ENCODE measurements at regions not wholly inside any gene's neighbourhood (a gene's known extent, or its start where the extent isn't known, plus 50 kb on each side); places are given as distances from the start of the nearest gene placed in this dataset.

DNA sequence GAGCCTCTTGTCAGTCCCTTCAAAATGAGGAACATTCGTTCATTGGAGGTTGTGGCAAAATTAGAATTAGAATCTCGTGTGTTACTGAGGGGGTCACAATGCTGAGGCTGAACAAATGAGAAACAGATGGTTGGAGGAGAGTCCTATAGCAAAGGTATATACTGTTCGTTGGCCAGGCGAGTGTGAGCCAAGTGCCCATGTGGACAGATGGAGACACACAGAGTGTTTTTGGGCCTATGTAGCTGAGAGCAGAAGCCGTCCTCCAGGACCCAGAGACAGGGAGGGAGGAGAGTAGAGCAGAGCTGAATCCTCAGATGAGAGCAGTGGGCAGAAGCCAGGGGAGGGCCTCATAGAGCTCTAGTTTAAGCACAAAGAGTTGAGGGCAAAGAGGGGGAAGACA, 98.9 kb downstream of the NR1D2 start:
- H3K4me3 ChIP-seq (ENCODE audit: control insufficient read depth, low read depth, low read length): no peak overlapping the region
- DNase-seq (ENCODE audit: low read depth): no peak
- no peak for TF ChIP-seq CTCF (IDR thresholded peaks at IDR 0.05; ENCODE audit: control insufficient read depth, insufficient read depth, low read depth, low read length, missing control alignments)

- TF ChIP-seq CTCF (IDR thresholded peaks at IDR 0.05; ENCODE audit: control insufficient read depth, insufficient read depth, low read depth, low read length, missing control alignments): no peak
- no peak for DNase-seq (ENCODE audit: low read depth)
Observed at GRCh38 chr3:24046214-24046613, 101.1 kb downstream of the NR1D2 start.

DNA sequence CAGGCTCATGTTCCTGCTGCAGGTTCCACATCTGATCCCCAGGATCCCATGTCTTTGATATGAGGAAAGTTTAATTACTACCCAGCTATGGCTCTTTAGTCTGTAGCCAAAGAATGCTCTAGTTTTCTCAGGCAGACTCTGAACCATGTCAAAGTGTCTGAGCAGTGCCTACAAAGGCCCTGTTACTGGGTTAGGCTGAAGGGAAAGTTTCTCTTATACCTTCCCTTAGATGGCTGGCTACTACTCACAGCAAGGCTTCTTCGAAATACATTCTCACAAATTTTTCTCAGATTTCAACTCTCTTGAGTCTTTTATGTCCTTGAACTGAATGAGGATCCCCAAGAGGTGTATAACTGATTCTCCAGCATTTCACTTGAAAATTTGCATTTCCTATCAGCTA, 102.4 kb downstream of the NR1D2 start:
- TF ChIP-seq CTCF (IDR thresholded peaks at IDR 0.05; ENCODE audit: control insufficient read depth, insufficient read depth, low read depth, low read length, missing control alignments): no peak
- H3K4me3 ChIP-seq (ENCODE audit: control insufficient read depth, low read depth, low read length): no peak overlapping the region
- DNase-seq (ENCODE audit: low read depth): no peak

More at GRCh38 chr3:24046214-24046613, 101.1 kb downstream of the NR1D2 start:
- no peak overlapping the region for H3K4me3 ChIP-seq (ENCODE audit: control insufficient read depth, low read depth, low read length)

- peak; percentile 42 for DNase-seq (ENCODE audit: low read depth)
- no peak for TF ChIP-seq CTCF (IDR thresholded peaks at IDR 0.05; ENCODE audit: control insufficient read depth, insufficient read depth, low read depth, low read length, missing control alignments)
- no peak overlapping the region for H3K4me3 ChIP-seq (ENCODE audit: control insufficient read depth, low read depth, low read length)
Observed at GRCh38 chr3:24048843-24049242, 103.8 kb downstream of the NR1D2 start.

DNA sequence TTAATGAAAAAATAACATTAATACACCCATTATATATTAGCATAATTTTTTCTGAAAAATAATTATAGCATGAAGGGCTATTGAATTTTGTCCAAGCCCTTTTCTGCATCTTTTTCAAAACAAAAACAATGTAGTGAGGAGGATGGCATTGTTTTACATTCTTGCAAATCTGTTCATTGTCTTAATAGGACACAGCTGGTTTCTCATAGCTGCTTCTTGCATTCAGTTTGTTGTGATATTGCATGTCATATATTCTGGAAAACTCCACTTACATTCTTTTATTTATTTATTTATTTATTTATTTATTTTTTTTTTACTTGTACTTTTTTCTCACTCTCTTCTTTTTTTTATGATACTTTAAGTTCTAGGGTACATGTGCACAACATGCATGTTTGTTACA, 107.4 kb downstream of the NR1D2 start:
- no peak overlapping the region for H3K4me3 ChIP-seq (ENCODE audit: control insufficient read depth, low read depth, low read length)
- no peak for TF ChIP-seq CTCF (IDR thresholded peaks at IDR 0.05; ENCODE audit: control insufficient read depth, insufficient read depth, low read depth, low read length, missing control alignments)
- DNase-seq (ENCODE audit: low read depth): no peak

DNA sequence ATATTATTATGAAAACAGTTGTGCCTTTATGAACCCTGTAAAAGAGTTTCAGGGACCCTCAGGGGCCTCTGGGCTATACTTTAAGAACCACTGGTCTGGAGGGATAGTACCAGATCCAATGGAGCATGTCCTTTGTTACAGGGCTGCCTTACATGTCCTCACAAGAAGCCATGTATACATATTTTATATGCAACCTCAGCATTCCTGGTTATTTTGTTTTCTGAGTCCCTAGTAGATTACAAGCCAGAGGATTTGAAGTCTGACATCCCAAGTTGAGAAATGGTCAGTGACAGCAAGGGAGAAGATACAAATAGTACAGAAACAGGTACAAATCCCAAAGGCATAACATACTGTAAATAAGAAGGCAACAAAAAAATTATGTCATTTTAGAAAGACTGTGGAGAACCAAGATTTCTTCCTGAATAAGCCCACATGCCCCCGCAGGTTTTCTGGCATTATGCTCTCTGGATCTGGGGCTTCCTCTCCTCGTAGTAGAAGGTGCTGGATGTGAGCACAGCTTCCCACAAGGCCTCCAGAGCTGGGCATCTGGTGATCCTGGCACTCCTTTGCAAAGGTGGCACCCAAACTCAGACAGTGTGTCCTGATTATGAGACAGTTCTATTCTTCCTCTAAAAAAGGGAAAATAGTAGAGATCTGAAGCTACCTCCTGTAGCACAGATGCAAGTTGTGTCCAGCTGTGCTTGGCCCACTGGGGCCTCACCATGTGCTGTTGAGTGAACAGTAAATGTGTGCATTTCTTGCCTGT, 114.0 kb downstream of the NR1D2 start:
- DNase-seq (ENCODE audit: low read depth): no peak
- H3K4me3 ChIP-seq (ENCODE audit: control insufficient read depth, low read depth, low read length): no peak overlapping the region
- no peak for TF ChIP-seq CTCF (IDR thresholded peaks at IDR 0.05; ENCODE audit: control insufficient read depth, insufficient read depth, low read depth, low read length, missing control alignments)
